BE2C (cell line): ENCODE measurements at regions not wholly inside any gene's neighbourhood (a gene's known extent, or its start where the extent isn't known, plus 50 kb on each side); places are given as distances from the start of the nearest gene placed in this dataset.
A peak's percentile ranks its signal among the peaks of the same experiment; 100 is the strongest.
"Not testable (repeated sequence)": the region's sequence is repeated elsewhere in the genome, so short reads cannot be mapped to it uniquely, and the experiment has no call there.

Experiments used
- DNase-seq: peaks from one replicate; pipeline ENCODE4 v3.0.0-alpha.2; 2020
- H3K27me3 ChIP-seq: fragments of 250-450 bp; sonication (Bioruptor Pico); 2 replicates; pipeline ENCODE4 v1.5.1; 2020; ENCODE audit warnings: mild to moderate bottlenecking
- H3K36me3 ChIP-seq: fragments of 250-450 bp; sonication (Bioruptor Pico); 2 replicates; pipeline ENCODE4 v1.5.1; 2020; ENCODE audit warnings: mild to moderate bottlenecking
- H3K4me1 ChIP-seq: fragments of 250-450 bp; sonication (Bioruptor Pico); 2 replicates; pipeline ENCODE4 v1.5.1; 2020
- H3K4me3 ChIP-seq: 2 replicates; pipeline ENCODE4 v1.5.1; 2011; ENCODE audit warnings: low read depth, low read length
- H3K9me3 ChIP-seq: fragments of 250-450 bp; sonication (Bioruptor Pico); 2 replicates; pipeline ENCODE4 v1.5.1; 2020
- CTCF ChIP-seq: IDR thresholded peaks from 2 replicates; pipeline ENCODE4 v1.5.1; 2012; ENCODE audit warnings: mild to moderate bottlenecking, low read depth, low read length

- not testable (repeated sequence) for H3K9me3 ChIP-seq, H3K4me3 ChIP-seq, H3K36me3 ChIP-seq, H3K4me1 ChIP-seq, H3K27me3 ChIP-seq
- TF ChIP-seq CTCF: peak; percentile 80
- peak; percentile 21 for DNase-seq
Measured at GRCh38 chr11:128031538-128032134, 555.7 kb downstream of the ETS1 start.

- Histone ChIP-seq H3K9me3 (no peaks in the 10 kb centered on the region), H3K4me3 (no peak overlapping the region), H3K27me3 (no peaks in the 10 kb centered on the region), H3K4me1 (no peaks in the 10 kb centered on the region), H3K36me3 (no peaks in the 10 kb centered on the region)
- DNase-seq: peak; percentile 20
- no peak for TF ChIP-seq CTCF
Measured at GRCh38 chr11:128029219-128029722, 558.1 kb downstream of the ETS1 start.

- no peak for TF ChIP-seq CTCF
- no peaks in the 10 kb centered on the region for H3K4me1 ChIP-seq
- DNase-seq: no peak
Measured at GRCh38 chr11:128026596-128026995, 560.8 kb downstream of the ETS1 start.

GRCh38 chr11:128022761-128023160 is 564.6 kb downstream of the ETS1 start:
- H3K9me3 ChIP-seq: no peaks in the 10 kb centered on the region
- H3K27me3 ChIP-seq: no peaks in the 10 kb centered on the region
- TF ChIP-seq CTCF: no peak
- no peak for DNase-seq
- no peak overlapping the region for H3K4me3 ChIP-seq
- H3K36me3 ChIP-seq: no peaks in the 10 kb centered on the region
- no peaks in the 10 kb centered on the region for H3K4me1 ChIP-seq

More at GRCh38 chr11:128026596-128026995, 560.8 kb downstream of the ETS1 start:
- H3K4me3 ChIP-seq: no peak overlapping the region
- H3K27me3 ChIP-seq: no peaks in the 10 kb centered on the region
- no peaks in the 10 kb centered on the region for H3K9me3 ChIP-seq
- H3K36me3 ChIP-seq: no peaks in the 10 kb centered on the region

GRCh38 chr11:128022007-128022368 is 565.4 kb downstream of the ETS1 start:
- no peak overlapping the region for H3K4me3 ChIP-seq
- H3K27me3 ChIP-seq: no peaks in the 10 kb centered on the region
- H3K36me3 ChIP-seq: no peaks in the 10 kb centered on the region
- DNase-seq: no peak
- H3K9me3 ChIP-seq: no peaks in the 10 kb centered on the region
- TF ChIP-seq CTCF: no peak
- H3K4me1 ChIP-seq: no peaks in the 10 kb centered on the region

- Histone ChIP-seq H3K27me3 (no peaks in the 10 kb centered on the region), H3K36me3 (no peaks in the 10 kb centered on the region), H3K4me1 (no peaks in the 10 kb centered on the region), H3K4me3 (no peak overlapping the region), H3K9me3 (no peaks in the 10 kb centered on the region)
- peak; percentile 22; the same call in 1 of the 2 replicates for TF ChIP-seq CTCF
- DNase-seq: no peak
Measured at GRCh38 chr11:128021349-128022006, 565.9 kb downstream of the ETS1 start.
